GM23338 (cell line): ENCODE measurements at regions not wholly inside any gene's neighbourhood (a gene's known extent, or its start where the extent isn't known, plus 50 kb on each side); places are given as distances from the start of the nearest gene placed in this dataset.

Experiments used
- CREB1 ChIP-seq: fragments of 250-450 bp; sonication (Bioruptor Pico); IDR thresholded peaks from 2 replicates; pipeline ENCODE4 v1.5.0; 2020; ENCODE audit warnings: low read depth, mild to moderate bottlenecking, moderate library complexity
- CTCF ChIP-seq, 2 experiments: fragments of 200-600 bp in 1 of 2; sonication (generic) in 1 of 2; conservative IDR thresholded peaks; 2 replicates each; pipeline versions ENCODE4 v1.5.1 to v1.6.1; 2016 to 2017; ENCODE audit warnings: antibody characterized with exemption in 2 of 2, low read depth in 2 of 2, mild to moderate bottlenecking in 2 of 2, moderate library complexity in 1 of 2
- EZH2 ChIP-seq: fragments of 200-600 bp; sonication (generic); IDR thresholded peaks from one replicate; pipeline ENCODE4 v1.8.0; 2017; ENCODE audit warnings: antibody characterized with exemption, mild to moderate bottlenecking, low read depth; ENCODE audit not compliant: unreplicated experiment
- EZH2phosphoT487 ChIP-seq: fragments of 200-600 bp; sonication (generic); IDR thresholded peaks from one replicate; pipeline ENCODE4 v1.8.1; 2018; ENCODE audit warnings: antibody characterized with exemption; ENCODE audit not compliant: unreplicated experiment
- JUNB ChIP-seq: IDR thresholded peaks from one replicate; pipeline ENCODE4 v1.6.1; 2016; ENCODE audit warnings: antibody characterized with exemption; ENCODE audit not compliant: unreplicated experiment
- POLR2AphosphoS5 ChIP-seq: IDR thresholded peaks from 2 replicates; pipeline ENCODE4 v1.6.1; 2016; ENCODE audit warnings: antibody characterized with exemption, low read depth
- REST ChIP-seq: IDR thresholded peaks from one replicate; pipeline ENCODE4 v1.6.1; 2018; ENCODE audit warnings: antibody characterized with exemption; ENCODE audit not compliant: unreplicated experiment
- STAT1 ChIP-seq: IDR thresholded peaks from one replicate; pipeline ENCODE4 v1.6.1; 2016; ENCODE audit warnings: antibody characterized with exemption; ENCODE audit not compliant: unreplicated experiment

GRCh38 chr9:129493002-129493705 is 127.7 kb downstream of the C9orf50 start:
- no peak for TF ChIP-seq CTCF (conservative IDR thresholded peaks at IDR 0.05; ENCODE audit: low read depth in 2 of 2)
- TF ChIP-seq REST: no peak
- TF ChIP-seq EZH2phosphoT487: no peak
- no peak for TF ChIP-seq EZH2
- TF ChIP-seq STAT1: no peak
- TF ChIP-seq POLR2AphosphoS5: no peak
- no peak for TF ChIP-seq CREB1 (CRISPR knock-in tag)
- no peak for TF ChIP-seq JUNB
